Erythroblast (primary cell): ENCODE measurements at regions not wholly inside any gene's neighbourhood (a gene's known extent, or its start where the extent isn't known, plus 50 kb on each side); places are given as distances from the start of the nearest gene placed in this dataset.

ENCODE experiments used
- GATA1 ChIP-seq: IDR thresholded peaks from 2 replicates; pipeline ENCODE4 v1.6.1; 2011; ENCODE audit warnings: low read depth, mild to moderate bottlenecking, control low read depth, low read length, moderate library complexity
- POLR2A ChIP-seq: IDR thresholded peaks from 2 replicates; pipeline ENCODE4 v1.6.1; 2011; ENCODE audit warnings: mild to moderate bottlenecking, low read length

DNA sequence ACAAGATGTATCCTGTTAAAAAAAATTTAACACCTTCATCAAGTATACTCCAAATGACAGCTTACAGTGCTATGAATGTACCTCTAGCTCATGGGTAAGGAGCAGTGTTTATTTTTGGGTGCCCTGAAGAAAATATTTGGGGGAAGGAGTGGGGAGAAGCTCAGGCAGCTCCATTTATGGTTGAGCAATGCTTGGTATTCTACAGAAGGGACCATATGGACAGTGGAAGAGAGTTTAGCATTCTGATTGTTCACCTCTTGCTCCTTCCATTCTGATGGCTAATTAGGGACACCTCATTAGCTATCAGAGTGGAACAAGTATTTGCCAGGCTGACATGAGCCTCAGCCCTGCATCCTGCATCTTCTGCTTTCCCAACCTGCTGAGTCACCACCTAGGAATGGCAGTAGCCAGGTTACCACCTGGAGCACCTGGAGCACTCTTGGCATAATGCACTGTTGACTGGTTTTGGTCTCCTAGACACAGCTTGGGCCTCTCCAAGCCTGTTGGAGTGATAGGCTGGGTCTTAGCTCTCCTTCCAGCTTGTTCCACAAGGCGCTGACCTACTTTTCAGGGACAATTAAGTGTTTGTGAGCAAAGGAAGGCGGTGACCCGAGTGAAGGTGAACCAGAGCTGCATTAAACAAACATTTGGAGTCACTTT is 62.0 kb upstream of the MACF1 start:
- TF ChIP-seq POLR2A (no peak), GATA1 (no peak)
